GM12878 (cell line): ENCODE measurements at regions not wholly inside any gene's neighbourhood (a gene's known extent, or its start where the extent isn't known, plus 50 kb on each side); places are given as distances from the start of the nearest gene placed in this dataset.

Source experiments
- ATAC-seq: fragments of 200-7000 bp; cut with Tn5 transposase; 3 replicates; pipeline ENCODE4 v1.9.1; 2020; ENCODE audit warnings: mild to moderate bottlenecking, moderate library complexity
- BruUV-seq: library from RNA; stranded (reverse); fragments of 400-500 nt; replicated peaks from 2 replicates; lab custom pipeline; 2021; lab: Mats Ljungman, UMichigan
- CTCF ChIA-PET: fragments of 300-600 bp; sonication (Branson Sonifier 250); formaldehyde crosslinking; extraction: SDS; loops from one replicate; lab custom pipeline; 2021; ENCODE audit warnings: inconsistent platforms; lab: Yijun Ruan, JAX
- POLR2A ChIA-PET: fragments of 350-600 bp; formaldehyde crosslinking; extraction: SDS; loops from one replicate; lab custom pipeline; 2021; ENCODE audit warnings: inconsistent platforms; lab: Charles Lee
- RAD21 ChIA-PET: fragments of 300-600 bp; sonication (Branson Sonifier 250); formaldehyde crosslinking; loops from one replicate; lab custom pipeline; 2023; ENCODE audit warnings: antibody characterized with exemption; ENCODE audit not compliant: unreplicated experiment; lab: Charles Lee
- SMC1A ChIA-PET: fragments of 300-600 bp; sonication (Branson Sonifier 250); formaldehyde crosslinking; loops from one replicate; lab custom pipeline; 2023; ENCODE audit not compliant: unreplicated experiment, uncharacterized antibody; lab: Charles Lee
- DNase-seq: peaks from one replicate; pipeline ENCODE4 v3.0.0-alpha.2; 2011; ENCODE audit warnings: low read depth, low spot score
- FAIRE-seq: peaks from 3 replicates; lab custom pipeline; 2011; peaks lifted over from hg19 to GRCh38; lab: Jason Lieb, UNC
- H2AFZ ChIP-seq: 2 replicates; pipeline ENCODE4 v1.6.0; 2011; ENCODE audit warnings: low read depth, low read length, control low read depth; ENCODE audit not compliant: control insufficient read depth
- H3K27ac ChIP-seq: 2 replicates; pipeline ENCODE4 v1.5.1; 2011; ENCODE audit warnings: control low read depth; ENCODE audit not compliant: control insufficient read depth, insufficient read depth
- H3K27me3 ChIP-seq, 2 experiments: replicated peaks in 1 of 2; 2 replicates each; pipeline versions ENCODE4 v1.6.0 to v1.6.1; 2011; ENCODE audit warnings: low read length in 1 of 2; ENCODE audit not compliant: control insufficient read depth in 2 of 2, insufficient read depth in 2 of 2
- H3K36me3 ChIP-seq, 2 experiments: 2 replicates each; pipeline ENCODE4 v1.5.1; 2011; ENCODE audit warnings: low read length in 1 of 2; ENCODE audit not compliant: control insufficient read depth in 2 of 2, insufficient read depth in 2 of 2
- H3K4me1 ChIP-seq: 2 replicates; pipeline ENCODE4 v1.6.1; 2011; ENCODE audit warnings: mild to moderate bottlenecking, low read length, moderate library complexity, mixed read lengths; ENCODE audit not compliant: control insufficient read depth, insufficient read depth
- H3K4me2 ChIP-seq: 2 replicates; pipeline ENCODE4 v1.6.0; 2011; ENCODE audit warnings: control low read depth; ENCODE audit not compliant: control insufficient read depth, insufficient read depth
- H3K4me3 ChIP-seq: fragments of 200-600 bp; sonication (generic); 2 replicates; pipeline ENCODE4 v1.5.1; 2016
- H3K79me2 ChIP-seq: 2 replicates; pipeline ENCODE4 v1.6.0; 2011; ENCODE audit warnings: low read length; ENCODE audit not compliant: control insufficient read depth, insufficient read depth
- H3K9ac ChIP-seq: 2 replicates; pipeline ENCODE4 v1.8.0; 2011; ENCODE audit warnings: low read length, control low read depth, mixed read lengths; ENCODE audit not compliant: control insufficient read depth, insufficient read depth
- H3K9me3 ChIP-seq: replicated peaks from 3 replicates; pipeline ENCODE4 v1.5.1; 2011; ENCODE audit warnings: mild to moderate bottlenecking, low read length; ENCODE audit not compliant: control insufficient read depth, insufficient read depth
- H4K20me1 ChIP-seq: 2 replicates; pipeline ENCODE4 v1.6.0; 2011; ENCODE audit not compliant: control insufficient read depth, insufficient read depth
- BMI1 ChIP-seq: fragments of 450-650 bp; IDR thresholded peaks from 2 replicates; pipeline ENCODE4 v1.6.1; 2016; ENCODE audit warnings: mild to moderate bottlenecking, moderate library complexity, borderline replicate concordance
- CBX5 ChIP-seq: sonication (generic); IDR thresholded peaks from 2 replicates; pipeline ENCODE4 v1.6.1; 2016; ENCODE audit warnings: low read depth, moderate library complexity, mild to moderate bottlenecking, inconsistent platforms
- CTCF ChIP-seq, 3 experiments: IDR thresholded peaks in 2 of 3; conservative IDR thresholded peaks in 1 of 3; 2 replicates each; pipeline ENCODE4 v1.5.1; 2011; ENCODE audit warnings: low read depth in 3 of 3, low read length in 3 of 3, mild to moderate bottlenecking in 3 of 3, control low read depth in 2 of 3, moderate library complexity in 2 of 3, inconsistent platforms in 1 of 3, mixed read lengths in 1 of 3; ENCODE audit not compliant: control insufficient read depth in 2 of 3, insufficient read depth in 1 of 3; ENCODE audit errors: extremely low read depth in 1 of 3
- DPF2 ChIP-seq: fragments of 450-650 bp; IDR thresholded peaks from 2 replicates; pipeline ENCODE4 v1.6.1; 2017; ENCODE audit warnings: mild to moderate bottlenecking
- E2F8 ChIP-seq: fragments of 450-650 bp; IDR thresholded peaks from 2 replicates; pipeline ENCODE4 v1.6.1; 2018; ENCODE audit warnings: mild to moderate bottlenecking, low read depth, moderate library complexity; ENCODE audit not compliant: partially characterized antibody
- MEF2B ChIP-seq: fragments of 450-650 bp; IDR thresholded peaks from 2 replicates; pipeline ENCODE4 v1.6.1; 2018; ENCODE audit warnings: mild to moderate bottlenecking, moderate library complexity; ENCODE audit not compliant: partially characterized antibody, poor library complexity, severe bottlenecking
- RAD21 ChIP-seq: IDR thresholded peaks from 2 replicates; pipeline ENCODE4 v1.6.1; 2011; ENCODE audit warnings: mild to moderate bottlenecking, low read depth, low read length, moderate library complexity; ENCODE audit not compliant: insufficient read depth
- SIX5 ChIP-seq: IDR thresholded peaks from 2 replicates; pipeline ENCODE4 v1.6.1; 2011; ENCODE audit warnings: mild to moderate bottlenecking, low read depth, low read length, moderate library complexity; ENCODE audit not compliant: severe bottlenecking
- SKIL ChIP-seq: fragments of 450-650 bp; IDR thresholded peaks from 2 replicates; pipeline ENCODE4 v1.6.1; 2017; ENCODE audit warnings: mild to moderate bottlenecking, low read depth, inconsistent platforms; ENCODE audit not compliant: poor library complexity, severe bottlenecking
- SMAD5 ChIP-seq: IDR thresholded peaks from 2 replicates; pipeline ENCODE4 v1.6.1; 2016; ENCODE audit warnings: antibody characterized with exemption, low read depth
- TBL1XR1 ChIP-seq: IDR thresholded peaks from 2 replicates; pipeline ENCODE4 v1.6.1; 2012; ENCODE audit warnings: low read depth, low read length, improper control_type of control experiment
- TCF3 ChIP-seq: IDR thresholded peaks from 2 replicates; pipeline ENCODE4 v1.6.1; 2012; ENCODE audit warnings: low read depth, mild to moderate bottlenecking, low read length, borderline replicate concordance; ENCODE audit not compliant: insufficient read depth
- WRNIP1 ChIP-seq: IDR thresholded peaks from 2 replicates; pipeline ENCODE4 v1.6.1; 2011; ENCODE audit warnings: low read depth, low read length, improper control_type of control experiment, borderline replicate concordance
- ZNF274 ChIP-seq: IDR thresholded peaks from one replicate; pipeline ENCODE4 v1.8.0; 2011; ENCODE audit not compliant: insufficient read length, insufficient read depth
- ZNF384 ChIP-seq: IDR thresholded peaks from 2 replicates; pipeline ENCODE4 v1.6.1; 2012; ENCODE audit warnings: low read depth, mild to moderate bottlenecking, low read length, improper control_type of control experiment, borderline replicate concordance
- WGBS: methylation state at CpG from one replicate; pipeline ENCODE4 v1.1.6; 2016; ENCODE audit warnings: low lambda C conversion rate; ENCODE audit not compliant: insufficient replicate concordance, insufficient coverage; ENCODE audit errors: missing lambda C conversion rate; 5-methylcytosine and 5-hydroxymethylcytosine counted together
- in situ Hi-C: fragments of 300-500 bp; cut with MboI; formaldehyde crosslinking; loops from 9 replicates; pipeline ENCODE4 v1.14.3; 2018; ENCODE audit warnings: mixed read lengths
- intact Hi-C: fragments of 100-400 bp; cut with micrococcal nuclease; formaldehyde crosslinking; loops from one replicate; pipeline ENCODE4 v1.14.2; 2022; ENCODE audit not compliant: unreplicated experiment

GRCh38 chr15:85954586-85954985 lies 125.1 kb upstream of the AGBL1 start:
- no peaks in the 10 kb centered on the region; a peak in 1 of 4 replicates for H3K27me3 ChIP-seq
- ATAC-seq, result no peak
- no peak overlapping the region for H3K27ac ChIP-seq
- CTCF ChIA-PET, result no interaction called here
- 46% methylated on average over 1 of the region's 1 CpG for WGBS
- no peak for DNase-seq
- H3K36me3 ChIP-seq, result no peaks in the 10 kb centered on the region
- H3K4me2 ChIP-seq, result no peak overlapping the region
- intact Hi-C loops, result no loop called here
- H3K4me3 ChIP-seq, result no peak overlapping the region
- H3K9me3 ChIP-seq, result no peaks in the 10 kb centered on the region
- H2AFZ ChIP-seq, result no peak overlapping the region
- H3K79me2 ChIP-seq, result no peaks in the 10 kb centered on the region
- no peak for FAIRE-seq
- peaks cover 15% of the 10 kb centered on the region; the same call in 1 of the 2 replicates for H3K4me1 ChIP-seq
- BruUV-seq, result no TSS peak
- H3K9ac ChIP-seq, result no peak overlapping the region
- no peaks in the 10 kb centered on the region for H4K20me1 ChIP-seq
- POLR2A ChIA-PET, result no interaction called here
- in situ Hi-C loops, result no loop called here
- RAD21 ChIA-PET, result no interaction called here
- SMC1A ChIA-PET, result no interaction called here
- TF ChIP-seq WRNIP1, result no peak
- no peak for TF ChIP-seq DPF2
- TF ChIP-seq SIX5, result no peak
- no peak for TF ChIP-seq ZNF274
- TF ChIP-seq BMI1, result no peak
- no peak for TF ChIP-seq ZNF384
- TF ChIP-seq SKIL, result no peak
- TF ChIP-seq E2F8, result no peak
- no peak for TF ChIP-seq CTCF (IDR thresholded peaks at IDR 0.05 in 2 of 3, conservative IDR thresholded peaks at IDR 0.05 in 1 of 3; ENCODE audit: control insufficient read depth in 2 of 3, extremely low read depth in 1 of 3, insufficient read depth in 1 of 3, low read depth in 3 of 3, low read length in 3 of 3)
- TF ChIP-seq MEF2B, result no peak
- no peak for TF ChIP-seq TBL1XR1
- no peak for TF ChIP-seq RAD21
- no peak for TF ChIP-seq SMAD5
- no peak for TF ChIP-seq CBX5
- TF ChIP-seq TCF3, result no peak
